Endothelial cell of umbilical vein (primary cell): ENCODE measurements at regions not wholly inside any gene's neighbourhood (a gene's known extent, or its start where the extent isn't known, plus 50 kb on each side); places are given as distances from the start of the nearest gene placed in this dataset.

ENCODE experiments used
- BruUV-seq: library from RNA; stranded (reverse); fragments of 400-500 nt; replicated peaks from 2 replicates; lab custom pipeline; 2021; lab: Mats Ljungman, UMichigan
- CTCF ChIA-PET: fragments of 300-600, 350-600 bp; sonication (Branson Sonifier 250); formaldehyde crosslinking; loops from one replicate; lab custom pipeline; 2021; ENCODE audit warnings: antibody characterized with exemption, inconsistent platforms; lab: Charles Lee
- POLR2A ChIA-PET: fragments of 300-600, 350-600 bp; sonication (Branson Sonifier 250); formaldehyde crosslinking; loops from one replicate; lab custom pipeline; 2021; ENCODE audit warnings: antibody characterized with exemption, inconsistent platforms; lab: Charles Lee
- DNase-seq: peaks from one replicate; pipeline ENCODE4 v3.0.0-alpha.2; 2011; ENCODE audit warnings: low read depth, low spot score
- FAIRE-seq: peaks from 2 replicates; lab custom pipeline; 2011; peaks lifted over from hg19 to GRCh38; lab: Jason Lieb, UNC
- H2AFZ ChIP-seq: 2 replicates; pipeline ENCODE4 v1.6.0; 2012; ENCODE audit warnings: low read depth, low read length, control low read depth, inconsistent platforms
- H3K27ac ChIP-seq: 2 replicates; pipeline ENCODE4 v1.5.1; 2011; ENCODE audit warnings: low read depth, mild to moderate bottlenecking, control low read depth, low read length, moderate library complexity; ENCODE audit not compliant: insufficient read depth
- H3K27me3 ChIP-seq, 2 experiments: 2 replicates each; pipeline versions ENCODE4 v1.6.0 to v1.6.1; 2011; ENCODE audit warnings: low read length in 2 of 2, mixed read lengths in 1 of 2; ENCODE audit not compliant: control insufficient read depth in 2 of 2, insufficient read depth in 2 of 2
- H3K36me3 ChIP-seq, 2 experiments: 2 replicates in 1 of 2; 3 replicates in 1 of 2; pipeline ENCODE4 v1.5.1; 2011; ENCODE audit warnings: low read length in 2 of 2, mild to moderate bottlenecking in 1 of 2, moderate library complexity in 1 of 2; ENCODE audit not compliant: control insufficient read depth in 2 of 2, insufficient read depth in 2 of 2; ENCODE audit errors: extremely low read depth in 1 of 2
- H3K4me1 ChIP-seq: 3 replicates; pipeline ENCODE4 v1.5.1; 2011; ENCODE audit warnings: mild to moderate bottlenecking, low read length; ENCODE audit not compliant: control insufficient read depth, insufficient read depth; ENCODE audit errors: extremely low read depth
- H3K4me2 ChIP-seq: 2 replicates; pipeline ENCODE4 v1.6.1; 2011; ENCODE audit warnings: low read length, control low read depth, mixed read lengths; ENCODE audit not compliant: insufficient read depth
- H3K4me3 ChIP-seq, 3 experiments: fragments of 200-600 bp in 1 of 3; sonication (generic), shearing (Covaris generic) in 1 of 3; replicated peaks in 1 of 3; 2 replicates each; pipeline ENCODE4 v1.5.1; 2011 to 2016; ENCODE audit warnings: control low read depth in 3 of 3, low read length in 3 of 3, mild to moderate bottlenecking in 2 of 3, inconsistent platforms in 1 of 3, low read depth in 1 of 3, moderate library complexity in 1 of 3; ENCODE audit not compliant: insufficient read depth in 1 of 3
- H3K79me2 ChIP-seq: 2 replicates; pipeline ENCODE4 v1.6.0; 2012; ENCODE audit warnings: low read length, inconsistent platforms; ENCODE audit not compliant: control insufficient read depth, insufficient read depth
- H3K9ac ChIP-seq: replicated peaks from 2 replicates; pipeline ENCODE3; 2011; ENCODE audit warnings: low read length, control low read depth; ENCODE audit not compliant: insufficient read depth; ENCODE audit errors: extremely low read depth
- H3K9me1 ChIP-seq: replicated peaks from 3 replicates; pipeline ENCODE4 v1.6.0; 2011; ENCODE audit warnings: mild to moderate bottlenecking, low read length; ENCODE audit not compliant: control insufficient read depth, insufficient read depth; ENCODE audit errors: extremely low read depth
- H3K9me3 ChIP-seq: replicated peaks from 2 replicates; pipeline ENCODE4 v1.5.1; 2012; ENCODE audit warnings: low read length, inconsistent platforms; ENCODE audit not compliant: control insufficient read depth, insufficient read depth
- H4K20me1 ChIP-seq: replicated peaks from 2 replicates; pipeline ENCODE3; 2011; ENCODE audit warnings: mild to moderate bottlenecking, low read length; ENCODE audit not compliant: control insufficient read depth, insufficient read depth; ENCODE audit errors: extremely low read depth
- EZH2 ChIP-seq: IDR thresholded peaks from 2 replicates; pipeline ENCODE4 v1.6.1; 2012; ENCODE audit warnings: borderline replicate concordance, low read depth, mild to moderate bottlenecking, moderate library complexity, low read length, inconsistent platforms; ENCODE audit not compliant: severe bottlenecking
- FOS ChIP-seq: IDR thresholded peaks from 2 replicates; pipeline ENCODE4 v1.6.1; 2011; ENCODE audit warnings: mild to moderate bottlenecking, low read length, moderate library complexity, borderline replicate concordance; ENCODE audit not compliant: insufficient read depth
- GATA2 ChIP-seq: IDR thresholded peaks from 2 replicates; pipeline ENCODE4 v1.7.0; 2011; ENCODE audit warnings: low read depth, mild to moderate bottlenecking, moderate library complexity, mixed read lengths, low read length; ENCODE audit not compliant: insufficient read length, insufficient read depth
- JUN ChIP-seq: IDR thresholded peaks from 2 replicates; pipeline ENCODE4 v1.6.1; 2011; ENCODE audit warnings: borderline replicate concordance, low read depth; ENCODE audit not compliant: insufficient read length, insufficient read depth
- MAX ChIP-seq: IDR thresholded peaks from 2 replicates; pipeline ENCODE4 v1.6.1; 2011; ENCODE audit not compliant: insufficient read depth, insufficient read length
- MYC ChIP-seq: IDR thresholded peaks from one replicate; pipeline ENCODE4 v1.6.1; 2011; ENCODE audit warnings: mild to moderate bottlenecking, low read depth, low read length
- POLR2A ChIP-seq: IDR thresholded peaks from 2 replicates; pipeline ENCODE4 v1.6.1; 2012; ENCODE audit warnings: low read depth, mild to moderate bottlenecking, control low read depth, low read length
- POLR2AphosphoS5 ChIP-seq: IDR thresholded peaks from 2 replicates; pipeline ENCODE4 v1.6.1; 2012; ENCODE audit warnings: low read depth, mild to moderate bottlenecking, control low read depth, low read length, moderate library complexity; ENCODE audit not compliant: insufficient read depth
- dilution Hi-C: fragments of 300-500 bp; cut with MboI; formaldehyde crosslinking; loops from one replicate; pipeline ENCODE4 v1.15.0; 2019; ENCODE audit warnings: low sequenced_read_pairs; ENCODE audit not compliant: extremely low pct_ligation_motif_present
- intact Hi-C: fragments of 100-400 bp; cut with micrococcal nuclease; formaldehyde crosslinking; loops from one replicate; pipeline ENCODE4 v1.10.0; 2022
- TF ChIP-seq, protein P1 (sequence below), 2 donors: IDR thresholded peaks; 1 replicate in 1 of 2; 2 replicates in 1 of 2; pipeline ENCODE4 v1.5.1; 2011; ENCODE audit warnings: low read length in 2 of 2, mild to moderate bottlenecking in 2 of 2, moderate library complexity in 2 of 2, control low read depth in 1 of 2, inconsistent platforms in 1 of 2, low read depth in 1 of 2; ENCODE audit not compliant: insufficient read depth in 1 of 2; ENCODE audit errors: extremely low read depth in 1 of 2

DNA sequence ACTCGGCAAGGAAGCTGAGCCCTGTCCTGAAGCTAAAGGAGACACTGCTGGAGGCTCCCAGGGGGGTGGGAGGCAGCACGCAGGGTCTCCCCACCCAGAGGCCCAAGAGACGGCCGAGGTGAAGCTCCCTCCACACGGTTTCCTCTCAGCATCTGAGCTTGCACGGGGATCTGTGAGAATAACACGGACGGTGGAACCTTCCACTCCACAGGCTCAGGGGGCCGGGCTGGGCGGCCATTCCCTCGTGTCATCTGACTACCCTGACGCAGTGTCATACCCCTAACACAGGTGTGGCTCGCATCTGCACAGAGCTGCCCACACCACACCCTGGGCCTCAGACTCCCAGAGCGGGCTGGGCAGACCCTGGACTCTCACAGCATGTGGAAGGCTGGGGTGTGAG is 409.7 kb downstream of the SHANK2 start:
- Histone ChIP-seq H4K20me1 (no peaks in the 10 kb centered on the region), H3K79me2 (no peaks in the 10 kb centered on the region), H3K9me3 (peaks cover 2% of the 10 kb centered on the region), H3K4me3 (no peak overlapping the region), H2AFZ (no peak overlapping the region), H3K4me1 (no peaks in the 10 kb centered on the region), H3K4me2 (no peak overlapping the region), H3K36me3 (no peaks in the 10 kb centered on the region), H3K9ac (no peak overlapping the region), H3K9me1 (no peaks in the 10 kb centered on the region), H3K27ac (no peak overlapping the region), H3K27me3 (no peaks in the 10 kb centered on the region)
- POLR2A ChIA-PET, result no interaction called here
- dilution Hi-C loops, result no loop called here
- DNase-seq (no peak), FAIRE-seq (no peak)
- CTCF ChIA-PET, result no interaction called here
- BruUV-seq, result no TSS peak
- intact Hi-C loops, result no loop called here
- TF ChIP-seq FOS (no peak), POLR2A (no peak), EZH2 (no peak), MAX (no peak), JUN (no peak), POLR2AphosphoS5 (no peak), MYC (no peak), GATA2 (no peak)
- TF ChIP-seq, protein P1, sequence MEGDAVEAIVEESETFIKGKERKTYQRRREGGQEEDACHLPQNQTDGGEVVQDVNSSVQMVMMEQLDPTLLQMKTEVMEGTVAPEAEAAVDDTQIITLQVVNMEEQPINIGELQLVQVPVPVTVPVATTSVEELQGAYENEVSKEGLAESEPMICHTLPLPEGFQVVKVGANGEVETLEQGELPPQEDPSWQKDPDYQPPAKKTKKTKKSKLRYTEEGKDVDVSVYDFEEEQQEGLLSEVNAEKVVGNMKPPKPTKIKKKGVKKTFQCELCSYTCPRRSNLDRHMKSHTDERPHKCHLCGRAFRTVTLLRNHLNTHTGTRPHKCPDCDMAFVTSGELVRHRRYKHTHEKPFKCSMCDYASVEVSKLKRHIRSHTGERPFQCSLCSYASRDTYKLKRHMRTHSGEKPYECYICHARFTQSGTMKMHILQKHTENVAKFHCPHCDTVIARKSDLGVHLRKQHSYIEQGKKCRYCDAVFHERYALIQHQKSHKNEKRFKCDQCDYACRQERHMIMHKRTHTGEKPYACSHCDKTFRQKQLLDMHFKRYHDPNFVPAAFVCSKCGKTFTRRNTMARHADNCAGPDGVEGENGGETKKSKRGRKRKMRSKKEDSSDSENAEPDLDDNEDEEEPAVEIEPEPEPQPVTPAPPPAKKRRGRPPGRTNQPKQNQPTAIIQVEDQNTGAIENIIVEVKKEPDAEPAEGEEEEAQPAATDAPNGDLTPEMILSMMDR (IDR thresholded peaks at IDR 0.05; ENCODE audit: extremely low read depth in 1 of 2, insufficient read depth in 1 of 2, low read depth in 1 of 2, low read length in 2 of 2), result no peak
